K562 (cell line): ENCODE measurements at regions not wholly inside any gene's neighbourhood (a gene's known extent, or its start where the extent isn't known, plus 50 kb on each side); places are given as distances from the start of the nearest gene placed in this dataset.

Experiments used
- AFF4 ChIP-seq: sonication (generic); formaldehyde crosslinking; IDR thresholded peaks from 2 replicates; pipeline ENCODE4 v1.8.0; 2023; ENCODE audit warnings: mild to moderate bottlenecking, missing genetic modification reagents
- BRD9 ChIP-seq: fragments of 450-650 bp; IDR thresholded peaks from 2 replicates; pipeline ENCODE4 v1.6.1; 2018; ENCODE audit warnings: low read depth; ENCODE audit not compliant: partially characterized antibody
- CEBPB ChIP-seq: fragments of 450-650 bp; IDR thresholded peaks from 2 replicates; pipeline ENCODE4 v1.6.1; 2016; ENCODE audit warnings: missing genetic modification characterization, missing compliant biosample characterization
- CGGBP1 ChIP-seq: fragments of 250-450 bp; sonication (Bioruptor Pico); IDR thresholded peaks from 2 replicates; pipeline ENCODE4 v1.9.0; 2021; ENCODE audit warnings: mild to moderate bottlenecking
- GABPA ChIP-seq: fragments of 200-800 bp; sonication (Bioruptor generic); conservative IDR thresholded peaks from 2 replicates; pipeline ENCODE4 v1.6.1; 2016; ENCODE audit warnings: low read depth, missing genetic modification characterization, missing compliant biosample characterization
- KLF10 ChIP-seq: fragments of 250-450 bp; sonication (Bioruptor Pico); IDR thresholded peaks from 2 replicates; pipeline ENCODE4 v1.6.1; 2021; ENCODE audit warnings: matching md5 sums
- PHF8 ChIP-seq: fragments of 200-600 bp; sonication (generic); IDR thresholded peaks from 2 replicates; pipeline ENCODE4 v1.6.1; 2012; ENCODE audit warnings: mixed run types, mild to moderate bottlenecking, inconsistent platforms, low read length, moderate library complexity, borderline replicate concordance
- ZNF140 ChIP-seq: fragments of 250-450 bp; sonication (Bioruptor Pico); IDR thresholded peaks from 2 replicates; pipeline ENCODE4 v1.8.0; 2021; ENCODE audit warnings: moderate library complexity, mild to moderate bottlenecking, inconsistent platforms
- ZNF79 ChIP-seq: fragments of 250-450 bp; sonication (Bioruptor Pico); IDR thresholded peaks from 2 replicates; pipeline ENCODE4 v1.4.0; 2020; ENCODE audit warnings: low read depth, mild to moderate bottlenecking, moderate library complexity
- TF ChIP-seq, protein P1 (sequence below): fragments of 200-600 bp; sonication (generic); IDR thresholded peaks from one replicate; pipeline ENCODE4 v1.6.1; 2012; ENCODE audit warnings: mild to moderate bottlenecking, low read depth, low read length, inconsistent platforms
- TF ChIP-seq, protein P2 (sequence below): fragments of 250-450 bp; sonication (Bioruptor Pico); IDR thresholded peaks from 2 replicates; pipeline ENCODE4 v1.8.0; 2021; ENCODE audit warnings: moderate library complexity, mild to moderate bottlenecking, inconsistent platforms

GRCh38 chr7:136049117-136049516 is 72.0 kb upstream of the MTPN start (continued):
- no peak for TF ChIP-seq AFF4 (CRISPR knock-in tag)
- TF ChIP-seq CGGBP1 (CRISPR knock-in tag) = no peak
- TF ChIP-seq, protein P1, sequence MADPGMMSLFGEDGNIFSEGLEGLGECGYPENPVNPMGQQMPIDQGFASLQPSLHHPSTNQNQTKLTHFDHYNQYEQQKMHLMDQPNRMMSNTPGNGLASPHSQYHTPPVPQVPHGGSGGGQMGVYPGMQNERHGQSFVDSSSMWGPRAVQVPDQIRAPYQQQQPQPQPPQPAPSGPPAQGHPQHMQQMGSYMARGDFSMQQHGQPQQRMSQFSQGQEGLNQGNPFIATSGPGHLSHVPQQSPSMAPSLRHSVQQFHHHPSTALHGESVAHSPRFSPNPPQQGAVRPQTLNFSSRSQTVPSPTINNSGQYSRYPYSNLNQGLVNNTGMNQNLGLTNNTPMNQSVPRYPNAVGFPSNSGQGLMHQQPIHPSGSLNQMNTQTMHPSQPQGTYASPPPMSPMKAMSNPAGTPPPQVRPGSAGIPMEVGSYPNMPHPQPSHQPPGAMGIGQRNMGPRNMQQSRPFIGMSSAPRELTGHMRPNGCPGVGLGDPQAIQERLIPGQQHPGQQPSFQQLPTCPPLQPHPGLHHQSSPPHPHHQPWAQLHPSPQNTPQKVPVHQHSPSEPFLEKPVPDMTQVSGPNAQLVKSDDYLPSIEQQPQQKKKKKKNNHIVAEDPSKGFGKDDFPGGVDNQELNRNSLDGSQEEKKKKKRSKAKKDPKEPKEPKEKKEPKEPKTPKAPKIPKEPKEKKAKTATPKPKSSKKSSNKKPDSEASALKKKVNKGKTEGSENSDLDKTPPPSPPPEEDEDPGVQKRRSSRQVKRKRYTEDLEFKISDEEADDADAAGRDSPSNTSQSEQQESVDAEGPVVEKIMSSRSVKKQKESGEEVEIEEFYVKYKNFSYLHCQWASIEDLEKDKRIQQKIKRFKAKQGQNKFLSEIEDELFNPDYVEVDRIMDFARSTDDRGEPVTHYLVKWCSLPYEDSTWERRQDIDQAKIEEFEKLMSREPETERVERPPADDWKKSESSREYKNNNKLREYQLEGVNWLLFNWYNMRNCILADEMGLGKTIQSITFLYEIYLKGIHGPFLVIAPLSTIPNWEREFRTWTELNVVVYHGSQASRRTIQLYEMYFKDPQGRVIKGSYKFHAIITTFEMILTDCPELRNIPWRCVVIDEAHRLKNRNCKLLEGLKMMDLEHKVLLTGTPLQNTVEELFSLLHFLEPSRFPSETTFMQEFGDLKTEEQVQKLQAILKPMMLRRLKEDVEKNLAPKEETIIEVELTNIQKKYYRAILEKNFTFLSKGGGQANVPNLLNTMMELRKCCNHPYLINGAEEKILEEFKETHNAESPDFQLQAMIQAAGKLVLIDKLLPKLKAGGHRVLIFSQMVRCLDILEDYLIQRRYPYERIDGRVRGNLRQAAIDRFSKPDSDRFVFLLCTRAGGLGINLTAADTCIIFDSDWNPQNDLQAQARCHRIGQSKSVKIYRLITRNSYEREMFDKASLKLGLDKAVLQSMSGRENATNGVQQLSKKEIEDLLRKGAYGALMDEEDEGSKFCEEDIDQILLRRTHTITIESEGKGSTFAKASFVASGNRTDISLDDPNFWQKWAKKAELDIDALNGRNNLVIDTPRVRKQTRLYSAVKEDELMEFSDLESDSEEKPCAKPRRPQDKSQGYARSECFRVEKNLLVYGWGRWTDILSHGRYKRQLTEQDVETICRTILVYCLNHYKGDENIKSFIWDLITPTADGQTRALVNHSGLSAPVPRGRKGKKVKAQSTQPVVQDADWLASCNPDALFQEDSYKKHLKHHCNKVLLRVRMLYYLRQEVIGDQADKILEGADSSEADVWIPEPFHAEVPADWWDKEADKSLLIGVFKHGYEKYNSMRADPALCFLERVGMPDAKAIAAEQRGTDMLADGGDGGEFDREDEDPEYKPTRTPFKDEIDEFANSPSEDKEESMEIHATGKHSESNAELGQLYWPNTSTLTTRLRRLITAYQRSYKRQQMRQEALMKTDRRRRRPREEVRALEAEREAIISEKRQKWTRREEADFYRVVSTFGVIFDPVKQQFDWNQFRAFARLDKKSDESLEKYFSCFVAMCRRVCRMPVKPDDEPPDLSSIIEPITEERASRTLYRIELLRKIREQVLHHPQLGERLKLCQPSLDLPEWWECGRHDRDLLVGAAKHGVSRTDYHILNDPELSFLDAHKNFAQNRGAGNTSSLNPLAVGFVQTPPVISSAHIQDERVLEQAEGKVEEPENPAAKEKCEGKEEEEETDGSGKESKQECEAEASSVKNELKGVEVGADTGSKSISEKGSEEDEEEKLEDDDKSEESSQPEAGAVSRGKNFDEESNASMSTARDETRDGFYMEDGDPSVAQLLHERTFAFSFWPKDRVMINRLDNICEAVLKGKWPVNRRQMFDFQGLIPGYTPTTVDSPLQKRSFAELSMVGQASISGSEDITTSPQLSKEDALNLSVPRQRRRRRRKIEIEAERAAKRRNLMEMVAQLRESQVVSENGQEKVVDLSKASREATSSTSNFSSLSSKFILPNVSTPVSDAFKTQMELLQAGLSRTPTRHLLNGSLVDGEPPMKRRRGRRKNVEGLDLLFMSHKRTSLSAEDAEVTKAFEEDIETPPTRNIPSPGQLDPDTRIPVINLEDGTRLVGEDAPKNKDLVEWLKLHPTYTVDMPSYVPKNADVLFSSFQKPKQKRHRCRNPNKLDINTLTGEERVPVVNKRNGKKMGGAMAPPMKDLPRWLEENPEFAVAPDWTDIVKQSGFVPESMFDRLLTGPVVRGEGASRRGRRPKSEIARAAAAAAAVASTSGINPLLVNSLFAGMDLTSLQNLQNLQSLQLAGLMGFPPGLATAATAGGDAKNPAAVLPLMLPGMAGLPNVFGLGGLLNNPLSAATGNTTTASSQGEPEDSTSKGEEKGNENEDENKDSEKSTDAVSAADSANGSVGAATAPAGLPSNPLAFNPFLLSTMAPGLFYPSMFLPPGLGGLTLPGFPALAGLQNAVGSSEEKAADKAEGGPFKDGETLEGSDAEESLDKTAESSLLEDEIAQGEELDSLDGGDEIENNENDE = no peak
- no peak for TF ChIP-seq KLF10
- peak; percentile 12 for TF ChIP-seq BRD9
- no peak for TF ChIP-seq PHF8
- TF ChIP-seq ZNF140 (CRISPR knock-in tag) = no peak
- TF ChIP-seq, protein P2, sequence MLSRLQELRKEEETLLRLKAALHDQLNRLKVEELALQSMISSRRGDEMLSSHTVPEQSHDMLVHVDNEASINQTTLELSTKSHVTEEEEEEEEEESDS (CRISPR knock-in tag) = no peak
- no peak for TF ChIP-seq ZNF79 (CRISPR knock-in tag)
- peak; percentile 79 for TF ChIP-seq CEBPB (tag)
- no peak for TF ChIP-seq GABPA
